Right lobe of liver (tissue), 4 donors: ENCODE measurements at regions not wholly inside any gene's neighbourhood (a gene's known extent, or its start where the extent isn't known, plus 50 kb on each side); places are given as distances from the start of the nearest gene placed in this dataset.

Source experiments
- POLR2A ChIP-seq: fragments of 450-650 bp; IDR thresholded peaks from one replicate; pipeline ENCODE4 v1.6.1; 2017; ENCODE audit warnings: antibody characterized with exemption, mild to moderate bottlenecking
- TF ChIP-seq, protein P1 (sequence below), 4 donors: fragments of 200-600 bp in 3 of 4; fragments of 450-650 bp in 1 of 4; IDR thresholded peaks; one replicate each; pipeline versions ENCODE4 v1.5.1 to v1.8.0; 2016 to 2022; ENCODE audit warnings: antibody characterized with exemption in 4 of 4, mild to moderate bottlenecking in 2 of 4
- donor health status: DM: no; HTN: no; CAD: no.
- donor health status: DM: no; HTN: no; CAD: no.
- donor health status: DM: no; HTN: yes; CAD: no.

GRCh38 chr22:49078076-49078710, 749.5 kb downstream of the BRD1 start:
- TF ChIP-seq, protein P1, sequence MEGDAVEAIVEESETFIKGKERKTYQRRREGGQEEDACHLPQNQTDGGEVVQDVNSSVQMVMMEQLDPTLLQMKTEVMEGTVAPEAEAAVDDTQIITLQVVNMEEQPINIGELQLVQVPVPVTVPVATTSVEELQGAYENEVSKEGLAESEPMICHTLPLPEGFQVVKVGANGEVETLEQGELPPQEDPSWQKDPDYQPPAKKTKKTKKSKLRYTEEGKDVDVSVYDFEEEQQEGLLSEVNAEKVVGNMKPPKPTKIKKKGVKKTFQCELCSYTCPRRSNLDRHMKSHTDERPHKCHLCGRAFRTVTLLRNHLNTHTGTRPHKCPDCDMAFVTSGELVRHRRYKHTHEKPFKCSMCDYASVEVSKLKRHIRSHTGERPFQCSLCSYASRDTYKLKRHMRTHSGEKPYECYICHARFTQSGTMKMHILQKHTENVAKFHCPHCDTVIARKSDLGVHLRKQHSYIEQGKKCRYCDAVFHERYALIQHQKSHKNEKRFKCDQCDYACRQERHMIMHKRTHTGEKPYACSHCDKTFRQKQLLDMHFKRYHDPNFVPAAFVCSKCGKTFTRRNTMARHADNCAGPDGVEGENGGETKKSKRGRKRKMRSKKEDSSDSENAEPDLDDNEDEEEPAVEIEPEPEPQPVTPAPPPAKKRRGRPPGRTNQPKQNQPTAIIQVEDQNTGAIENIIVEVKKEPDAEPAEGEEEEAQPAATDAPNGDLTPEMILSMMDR (IDR thresholded peaks at IDR 0.05), result no peak
- TF ChIP-seq POLR2A, result no peak
